HUDEP-2 (cell line): ENCODE measurements at regions not wholly inside any gene's neighbourhood (a gene's known extent, or its start where the extent isn't known, plus 50 kb on each side); places are given as distances from the start of the nearest gene placed in this dataset.

Experiments used
- DNase-seq, 76 experiments: peaks; one replicate each; lab custom pipeline; 2025; ENCODE audit not compliant: unreplicated experiment in 76 of 76; lab: John Stamatoyannopoulos, UW

- no peak for DNase-seq
Measured at GRCh38 chr14:104271391-104271790, 133.0 kb downstream of the KIF26A start.

GRCh38 chr14:104274806-104275205, 136.4 kb downstream of the KIF26A start:
- no peak for DNase-seq

DNA sequence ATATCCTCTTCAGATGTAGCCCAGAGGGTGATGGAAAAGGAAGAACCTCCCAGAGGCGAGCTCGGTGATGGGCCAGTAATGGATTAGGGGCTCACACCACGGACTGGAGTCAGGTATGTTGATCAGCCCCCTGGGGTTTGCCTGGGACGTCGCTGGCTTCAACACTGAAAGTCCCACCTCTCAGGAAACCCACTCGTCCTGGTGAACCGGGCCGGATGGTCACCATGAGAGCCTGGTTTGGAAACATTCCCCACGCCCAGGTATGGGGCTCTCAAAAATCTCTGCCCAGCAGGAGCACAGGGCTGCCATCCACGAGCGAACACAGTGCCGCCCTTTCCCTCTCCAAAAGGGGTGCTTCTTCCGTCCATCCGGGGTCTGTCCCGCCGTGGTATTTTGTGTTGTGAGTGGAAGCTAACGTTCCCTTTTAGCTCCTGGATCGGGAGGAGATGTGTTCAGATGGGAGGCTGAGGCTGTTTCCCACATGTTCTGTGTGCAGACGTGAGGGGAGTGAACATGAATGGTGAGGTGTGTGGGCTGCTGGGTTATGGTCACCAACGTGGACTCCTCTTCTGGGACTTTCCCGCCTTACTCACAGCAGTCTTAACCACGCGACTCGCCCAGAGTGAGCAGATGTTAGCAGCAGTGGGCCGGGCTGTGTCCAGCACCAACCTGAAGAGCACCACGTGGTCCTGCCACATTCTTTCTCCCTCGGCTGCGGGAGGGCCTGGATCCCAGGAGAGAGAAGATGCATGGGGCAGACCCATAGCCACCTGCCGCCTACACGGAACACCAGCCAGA, 139.2 kb downstream of the KIF26A start:
- no peak for DNase-seq

GRCh38 chr14:104278214-104278534, 139.8 kb downstream of the KIF26A start:
- DNase-seq: no peak

GRCh38 chr14:104280085-104280901, 141.9 kb downstream of the KIF26A start:
- DNase-seq: no peak

- no peak for DNase-seq
Measured at GRCh38 chr14:104280902-104281767, 142.7 kb downstream of the KIF26A start.

GRCh38 chr14:104281768-104282301, 143.4 kb downstream of the KIF26A start:
- no peak for DNase-seq

DNA sequence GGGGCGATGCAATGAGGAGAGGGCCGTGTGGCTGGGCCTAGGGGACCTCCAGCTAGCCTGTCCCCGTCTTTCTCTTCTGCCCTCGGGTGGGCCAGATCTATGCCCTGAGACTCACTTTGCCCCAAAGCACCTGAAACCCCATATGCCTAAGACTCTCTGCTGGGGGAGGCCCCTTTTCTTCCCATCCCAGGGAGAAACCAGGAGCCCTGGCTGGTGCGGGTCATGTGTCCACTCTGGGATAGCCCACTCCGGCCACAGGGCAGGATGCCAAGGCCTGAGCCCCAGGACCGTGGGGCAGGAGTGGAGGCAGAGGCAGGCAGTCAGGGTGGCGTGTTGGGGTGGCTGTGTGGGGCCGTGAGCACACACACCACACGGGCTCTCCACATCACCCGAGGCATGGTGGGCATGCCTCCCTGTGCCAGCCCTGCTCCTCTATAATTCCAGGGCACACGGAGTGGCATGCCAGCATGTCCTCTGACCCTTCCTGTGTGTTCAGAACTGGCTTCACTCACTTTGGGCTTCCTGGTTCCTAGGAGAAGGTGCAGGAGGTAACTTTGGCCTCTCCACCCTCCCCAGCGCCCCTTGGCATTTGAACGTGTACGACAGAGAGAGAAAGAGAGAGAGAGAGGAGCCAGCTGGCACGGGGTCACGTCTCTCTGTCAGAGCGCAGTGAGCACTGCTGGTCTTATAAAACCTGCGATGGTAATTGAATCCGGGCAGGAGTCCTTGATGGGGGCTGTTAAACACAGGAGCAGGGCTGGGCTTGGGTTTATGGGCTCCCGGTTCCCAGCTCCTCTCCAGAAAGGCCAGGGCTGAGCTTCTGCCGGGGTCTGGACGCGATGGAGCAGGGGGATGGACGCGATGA, 144.2 kb downstream of the KIF26A start:
- DNase-seq: no peak

DNA sequence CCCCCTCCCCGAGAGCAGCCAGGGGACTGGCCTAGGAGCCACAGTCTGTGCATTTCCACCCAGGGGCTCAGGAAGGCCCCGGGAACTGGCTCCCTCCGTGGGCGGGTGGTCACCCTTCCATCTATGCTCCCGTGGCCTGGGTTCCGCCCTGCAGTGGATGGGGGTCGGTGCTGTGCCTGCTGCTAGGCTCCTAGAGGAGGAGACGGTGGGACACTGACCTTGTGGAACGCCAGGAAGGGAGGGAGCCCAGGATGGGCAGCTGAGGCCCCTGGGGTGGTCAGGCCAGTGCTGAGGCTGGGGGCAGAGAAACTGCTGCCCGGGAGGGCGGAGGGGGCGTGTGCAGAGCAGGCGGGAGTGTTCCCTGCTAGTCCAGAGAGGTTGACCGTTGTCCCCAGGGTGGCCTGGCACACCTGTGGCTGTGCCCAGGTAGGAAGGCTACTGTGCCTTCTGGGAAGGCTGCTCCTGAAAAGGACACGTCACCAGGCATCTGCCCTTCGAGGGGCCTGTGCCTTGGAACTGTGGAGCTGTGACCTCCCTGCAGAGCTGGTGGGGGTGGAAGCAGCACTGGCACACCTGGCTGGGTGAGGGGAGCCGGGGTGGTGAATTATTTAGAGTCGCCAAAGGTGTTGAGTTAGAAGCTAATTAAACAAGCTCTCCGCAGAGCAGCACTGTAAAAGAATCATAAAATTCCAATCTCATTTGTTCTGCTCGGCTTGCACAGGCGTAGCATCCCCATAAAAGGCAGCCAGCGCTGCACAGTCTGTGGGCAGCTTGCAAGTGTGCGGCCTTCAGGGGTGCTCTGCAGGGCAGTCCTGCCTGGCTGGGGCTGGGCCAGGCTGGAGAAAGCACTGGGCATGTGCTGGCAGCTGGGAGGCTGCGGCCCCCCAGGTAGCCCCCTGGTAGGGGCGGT, 145.1 kb downstream of the KIF26A start:
- DNase-seq: no peak

DNA sequence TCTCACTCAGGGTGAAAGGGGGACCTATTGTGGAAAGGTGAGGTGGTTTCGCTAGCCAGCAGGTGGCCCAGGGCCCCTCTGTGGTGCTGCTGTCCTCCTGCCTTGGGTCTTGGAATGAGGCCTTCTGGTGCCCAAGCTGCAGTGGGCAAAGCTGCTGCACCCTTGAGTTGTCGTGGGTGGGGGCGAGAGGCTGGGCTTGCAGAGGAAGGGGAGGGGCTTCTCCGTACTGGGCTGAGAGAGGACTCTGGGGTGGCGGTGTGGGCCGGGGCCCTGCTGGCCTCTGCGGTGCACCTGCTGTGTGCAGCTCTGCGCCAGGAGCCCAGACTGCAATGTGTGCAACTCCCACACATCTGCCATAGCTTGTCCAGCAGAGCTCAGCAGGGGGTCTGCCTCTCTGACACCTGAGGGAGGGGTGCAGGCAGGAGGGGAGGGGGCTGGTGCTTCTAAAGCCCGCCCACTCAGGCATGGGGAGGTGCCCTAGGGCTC, 145.8 kb downstream of the KIF26A start:
- no peak for DNase-seq

- no peak for DNase-seq
Measured at GRCh38 chr14:104284636-104285507, 146.5 kb downstream of the KIF26A start.

DNA sequence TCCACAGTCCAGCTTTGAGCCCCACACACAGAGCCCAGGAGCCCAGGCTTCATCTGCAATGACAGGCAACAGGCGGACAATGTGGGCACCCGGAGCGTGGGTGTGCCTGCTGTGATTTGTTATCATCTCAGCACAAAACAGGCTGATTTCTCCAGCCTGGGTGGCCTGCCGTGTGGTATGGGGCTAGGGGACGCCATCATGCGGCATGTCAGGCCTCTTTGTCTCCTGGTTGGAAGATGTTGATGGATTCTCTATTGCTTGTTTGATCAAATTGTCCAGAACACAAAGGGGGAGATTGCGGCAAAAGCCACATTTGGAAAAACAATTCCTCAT, 147.1 kb downstream of the KIF26A start:
- DNase-seq: no peak

DNA sequence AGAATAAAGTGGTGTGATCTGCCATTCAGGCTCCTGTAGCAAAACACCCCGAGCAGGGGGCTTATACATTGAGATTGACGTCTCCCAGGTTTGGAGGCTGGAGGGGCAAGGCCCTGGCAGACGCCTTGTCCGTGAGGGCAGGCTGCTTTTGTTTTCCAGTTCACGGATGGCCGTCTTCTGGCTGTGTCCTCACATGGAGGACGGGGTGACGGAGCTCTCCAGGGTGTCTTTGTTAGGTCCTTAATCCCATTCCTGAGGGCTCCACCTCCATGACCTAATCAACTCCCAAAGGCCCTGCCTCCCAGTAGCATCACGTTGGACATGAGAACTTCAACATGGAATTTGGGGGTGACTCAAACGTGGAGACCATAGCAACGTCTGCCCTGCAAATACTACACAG, 147.7 kb downstream of the KIF26A start:
- no peak for DNase-seq

- no peak for DNase-seq
Measured at GRCh38 chr14:104286496-104286895, 148.1 kb downstream of the KIF26A start.

GRCh38 chr14:104287301-104288009, 149.1 kb downstream of the KIF26A start:
- no peak for DNase-seq

GRCh38 chr14:104288272-104288671, 149.9 kb downstream of the KIF26A start:
- DNase-seq: no peak

GRCh38 chr14:104289507-104289906, 151.1 kb downstream of the KIF26A start:
- no peak for DNase-seq
